ENCODE measurements at regions not wholly inside any gene's neighbourhood (a gene's known extent, or its start where the extent isn't known, plus 50 kb on each side); places are given as distances from the start of the nearest gene placed in this dataset.

- no peak overlapping the region for H2AK5ac ChIP-seq (ENCODE audit: low read length)
- no peak overlapping the region for H3K4ac ChIP-seq (ENCODE audit: low read depth, low read length)
- H3K27ac ChIP-seq (ENCODE audit: low read depth, low read length), result no peak overlapping the region
- H3K4me3 ChIP-seq (ENCODE audit: low read depth, low read length), result no peak overlapping the region
- H4K8ac ChIP-seq (ENCODE audit: low read depth, low read length), result no peak overlapping the region
- peaks cover 0 to 10% of the 10 kb centered on the region in 2 experiments for H3K4me1 ChIP-seq (ENCODE audit: control insufficient read depth in 1 of 2, insufficient read depth in 2 of 2, low read length in 2 of 2)
- WGBS (ENCODE audit: extremely low coverage, insufficient coverage, insufficient read length), result no CpG with 5 or more reads among the region's 3 CpGs
- no peaks in the 10 kb centered on the region for H3K36me3 ChIP-seq (ENCODE audit: control insufficient read depth in 1 of 2, insufficient read depth in 2 of 2, low read length in 2 of 2)
- H3K18ac ChIP-seq (ENCODE audit: low read length), result no peak overlapping the region
- no peak overlapping the region for H3K23ac ChIP-seq (ENCODE audit: low read length)
- no peaks in the 10 kb centered on the region for H3K79me2 ChIP-seq (ENCODE audit: control insufficient read depth, insufficient read depth, low read length, poor library complexity)
- no peak overlapping the region for H2BK120ac ChIP-seq (ENCODE audit: insufficient read depth, low read length, poor library complexity)
- H4K12ac ChIP-seq (ENCODE audit: low read depth, low read length), result no peak overlapping the region
- no peak overlapping the region for H3K4me2 ChIP-seq (ENCODE audit: low read length)
- H3K79me1 ChIP-seq (ENCODE audit: low read length), result no peaks in the 10 kb centered on the region
- H2BK12ac ChIP-seq (ENCODE audit: low read length), result no peak overlapping the region
- no peaks in the 10 kb centered on the region for H3K9me3 ChIP-seq (ENCODE audit: insufficient read depth, low read depth, low read length)
- no peak overlapping the region for H2AFZ ChIP-seq (ENCODE audit: insufficient read depth, low read length, poor library complexity)
- H3K14ac ChIP-seq (ENCODE audit: low read length), result no peak overlapping the region
- no peak overlapping the region for H3K9ac ChIP-seq (ENCODE audit: low read length)
- DNase-seq, result no peak
- H3K27me3 ChIP-seq (ENCODE audit: insufficient read depth, low read length), result no peaks in the 10 kb centered on the region
- no peak overlapping the region for H4K91ac ChIP-seq (ENCODE audit: low read depth, low read length)
- no peak overlapping the region for H2BK5ac ChIP-seq (ENCODE audit: low read depth, low read length, poor library complexity)
These were observed 128.1 kb upstream of the RASGRP1 start for GRCh38 chr15:38692789-38693062.

- H3K36me3 ChIP-seq (ENCODE audit: control insufficient read depth in 1 of 2, insufficient read depth in 2 of 2, low read length in 2 of 2), result no peaks in the 10 kb centered on the region
- no peak for DNase-seq
- WGBS (ENCODE audit: extremely low coverage, insufficient coverage, insufficient read length), result no CpG with 5 or more reads among the region's 4 CpGs
These were observed 130.9 kb upstream of the RASGRP1 start for GRCh38 chr15:38695249-38696108.

GRCh38 chr15:38696109-38696727, 131.6 kb upstream of the RASGRP1 start:
- no peak overlapping the region for H4K91ac ChIP-seq (ENCODE audit: low read depth, low read length)
- H2AK5ac ChIP-seq (ENCODE audit: low read length), result no peak overlapping the region
- no peaks in the 10 kb centered on the region for H3K79me1 ChIP-seq (ENCODE audit: low read length)
- H3K9ac ChIP-seq (ENCODE audit: low read length), result no peak overlapping the region
- no peak overlapping the region for H4K8ac ChIP-seq (ENCODE audit: low read depth, low read length)
- H3K14ac ChIP-seq (ENCODE audit: low read length), result no peak overlapping the region
- no peaks in the 10 kb centered on the region for H3K9me3 ChIP-seq (ENCODE audit: insufficient read depth, low read depth, low read length)
- H3K79me2 ChIP-seq (ENCODE audit: control insufficient read depth, insufficient read depth, low read length, poor library complexity), result no peaks in the 10 kb centered on the region
- H3K27ac ChIP-seq (ENCODE audit: low read depth, low read length), result no peak overlapping the region
- H3K36me3 ChIP-seq (ENCODE audit: control insufficient read depth in 1 of 2, insufficient read depth in 2 of 2, low read length in 2 of 2), result no peaks in the 10 kb centered on the region
- H3K18ac ChIP-seq (ENCODE audit: low read length), result no peak overlapping the region
- no peak overlapping the region for H3K23ac ChIP-seq (ENCODE audit: low read length)
- H3K4me1 ChIP-seq (ENCODE audit: control insufficient read depth in 1 of 2, insufficient read depth in 2 of 2, low read length in 2 of 2), result peaks cover 0 to 10% of the 10 kb centered on the region in 2 experiments
- H2BK5ac ChIP-seq (ENCODE audit: low read depth, low read length, poor library complexity), result no peak overlapping the region
- H3K27me3 ChIP-seq (ENCODE audit: insufficient read depth, low read length), result no peaks in the 10 kb centered on the region
- no peak overlapping the region for H2BK12ac ChIP-seq (ENCODE audit: low read length)
- no CpG with 5 or more reads among the region's 7 CpGs for WGBS (ENCODE audit: extremely low coverage, insufficient coverage, insufficient read length)
- H3K4me3 ChIP-seq (ENCODE audit: low read depth, low read length), result no peak overlapping the region
- H2AFZ ChIP-seq (ENCODE audit: insufficient read depth, low read length, poor library complexity), result no peak overlapping the region
- no peak overlapping the region for H4K12ac ChIP-seq (ENCODE audit: low read depth, low read length)
- no peak overlapping the region for H2BK120ac ChIP-seq (ENCODE audit: insufficient read depth, low read length, poor library complexity)
- no peak overlapping the region for H3K4me2 ChIP-seq (ENCODE audit: low read length)
- no peak overlapping the region for H3K4ac ChIP-seq (ENCODE audit: low read depth, low read length)
- DNase-seq, result no peak

More at GRCh38 chr15:38695249-38696108, 130.9 kb upstream of the RASGRP1 start:
- Histone ChIP-seq H4K12ac (ENCODE audit: low read depth, low read length) (no peak overlapping the region), H3K9me3 (ENCODE audit: insufficient read depth, low read depth, low read length) (no peaks in the 10 kb centered on the region), H3K4me1 (ENCODE audit: control insufficient read depth in 1 of 2, insufficient read depth in 2 of 2, low read length in 2 of 2) (peaks cover 0 to 10% of the 10 kb centered on the region in 2 experiments), H3K14ac (ENCODE audit: low read length) (no peak overlapping the region), H3K4me2 (ENCODE audit: low read length) (no peak overlapping the region), H3K9ac (ENCODE audit: low read length) (no peak overlapping the region), H2BK5ac (ENCODE audit: low read depth, low read length, poor library complexity) (no peak overlapping the region), H3K27me3 (ENCODE audit: insufficient read depth, low read length) (no peaks in the 10 kb centered on the region), H2AFZ (ENCODE audit: insufficient read depth, low read length, poor library complexity) (no peak overlapping the region), H3K18ac (ENCODE audit: low read length) (no peak overlapping the region), H2AK5ac (ENCODE audit: low read length) (no peak overlapping the region), H3K23ac (ENCODE audit: low read length) (no peak overlapping the region), H4K8ac (ENCODE audit: low read depth, low read length) (no peak overlapping the region), H4K91ac (ENCODE audit: low read depth, low read length) (no peak overlapping the region), H3K4ac (ENCODE audit: low read depth, low read length) (no peak overlapping the region), H3K27ac (ENCODE audit: low read depth, low read length) (no peak overlapping the region), H3K79me1 (ENCODE audit: low read length) (no peaks in the 10 kb centered on the region), H3K4me3 (ENCODE audit: low read depth, low read length) (no peak overlapping the region), H2BK12ac (ENCODE audit: low read length) (no peak overlapping the region), H2BK120ac (ENCODE audit: insufficient read depth, low read length, poor library complexity) (no peak overlapping the region), H3K79me2 (ENCODE audit: control insufficient read depth, insufficient read depth, low read length, poor library complexity) (no peaks in the 10 kb centered on the region)

- H3K9me3 ChIP-seq (ENCODE audit: insufficient read depth, low read depth, low read length), result no peaks in the 10 kb centered on the region
- H2BK5ac ChIP-seq (ENCODE audit: low read depth, low read length, poor library complexity), result no peak overlapping the region
- H3K4me1 ChIP-seq (ENCODE audit: control insufficient read depth in 1 of 2, insufficient read depth in 2 of 2, low read length in 2 of 2), result peaks cover 0 to 9% of the 10 kb centered on the region in 2 experiments
- no peaks in the 10 kb centered on the region for H3K79me2 ChIP-seq (ENCODE audit: control insufficient read depth, insufficient read depth, low read length, poor library complexity)
- no peak for DNase-seq
- no peak overlapping the region for H3K4me3 ChIP-seq (ENCODE audit: low read depth, low read length)
- H3K18ac ChIP-seq (ENCODE audit: low read length), result no peak overlapping the region
- no peak overlapping the region for H4K12ac ChIP-seq (ENCODE audit: low read depth, low read length)
- no peak overlapping the region for H3K4ac ChIP-seq (ENCODE audit: low read depth, low read length)
- WGBS (ENCODE audit: extremely low coverage, insufficient coverage, insufficient read length), result no CpG with 5 or more reads among the region's 1 CpG
- H3K9ac ChIP-seq (ENCODE audit: low read length), result no peak overlapping the region
- H2BK120ac ChIP-seq (ENCODE audit: insufficient read depth, low read length, poor library complexity), result no peak overlapping the region
- H3K14ac ChIP-seq (ENCODE audit: low read length), result no peak overlapping the region
- no peak overlapping the region for H3K4me2 ChIP-seq (ENCODE audit: low read length)
- no peaks in the 10 kb centered on the region for H3K27me3 ChIP-seq (ENCODE audit: insufficient read depth, low read length)
- H2BK12ac ChIP-seq (ENCODE audit: low read length), result no peak overlapping the region
- no peak overlapping the region for H2AK5ac ChIP-seq (ENCODE audit: low read length)
- no peak overlapping the region for H3K27ac ChIP-seq (ENCODE audit: low read depth, low read length)
- no peak overlapping the region for H2AFZ ChIP-seq (ENCODE audit: insufficient read depth, low read length, poor library complexity)
- no peaks in the 10 kb centered on the region for H3K79me1 ChIP-seq (ENCODE audit: low read length)
- no peaks in the 10 kb centered on the region for H3K36me3 ChIP-seq (ENCODE audit: control insufficient read depth in 1 of 2, insufficient read depth in 2 of 2, low read length in 2 of 2)
- H4K91ac ChIP-seq (ENCODE audit: low read depth, low read length), result no peak overlapping the region
- H4K8ac ChIP-seq (ENCODE audit: low read depth, low read length), result no peak overlapping the region
- no peak overlapping the region for H3K23ac ChIP-seq (ENCODE audit: low read length)
These were observed 132.3 kb upstream of the RASGRP1 start for GRCh38 chr15:38696790-38697495.

Data from trophoblast cell (in vitro differentiated cells and primary cell).